Mesothelial cell of epicardium (in vitro differentiated cells): ENCODE measurements at regions not wholly inside any gene's neighbourhood (a gene's known extent, or its start where the extent isn't known, plus 50 kb on each side); places are given as distances from the start of the nearest gene placed in this dataset.

Experiments used
- DNase-seq, 2 experiments: peaks; one replicate each; pipeline ENCODE4 v3.0.0; 2021; ENCODE audit warnings: low spot score in 2 of 2; ENCODE audit not compliant: unreplicated experiment in 2 of 2
- H3K27ac Mint-ChIP-seq: 2 replicates; pipeline ENCODE4 v1.8.0; 2021; ENCODE audit warnings: mixed read lengths
- H3K27me3 Mint-ChIP-seq: 2 replicates; pipeline ENCODE4 v1.8.0; 2021; ENCODE audit warnings: low read depth, mixed read lengths
- H3K36me3 Mint-ChIP-seq: 2 replicates; pipeline ENCODE4 v1.8.0; 2021; ENCODE audit warnings: mixed read lengths
- H3K4me1 Mint-ChIP-seq: 2 replicates; pipeline ENCODE4 v1.8.0; 2021; ENCODE audit warnings: mixed read lengths
- H3K4me3 Mint-ChIP-seq: 2 replicates; pipeline ENCODE4 v1.8.0; 2021; ENCODE audit warnings: mild to moderate bottlenecking, moderate library complexity, mixed read lengths
- H3K9me3 Mint-ChIP-seq: 2 replicates; pipeline ENCODE4 v1.8.0; 2021; ENCODE audit warnings: mixed read lengths
- CTCF ChIP-seq: fragments of 200-600 bp; sonication (generic); IDR thresholded peaks from one replicate; pipeline ENCODE4 v1.5.0; 2021; ENCODE audit warnings: antibody characterized with exemption; ENCODE audit not compliant: unreplicated experiment

DNA sequence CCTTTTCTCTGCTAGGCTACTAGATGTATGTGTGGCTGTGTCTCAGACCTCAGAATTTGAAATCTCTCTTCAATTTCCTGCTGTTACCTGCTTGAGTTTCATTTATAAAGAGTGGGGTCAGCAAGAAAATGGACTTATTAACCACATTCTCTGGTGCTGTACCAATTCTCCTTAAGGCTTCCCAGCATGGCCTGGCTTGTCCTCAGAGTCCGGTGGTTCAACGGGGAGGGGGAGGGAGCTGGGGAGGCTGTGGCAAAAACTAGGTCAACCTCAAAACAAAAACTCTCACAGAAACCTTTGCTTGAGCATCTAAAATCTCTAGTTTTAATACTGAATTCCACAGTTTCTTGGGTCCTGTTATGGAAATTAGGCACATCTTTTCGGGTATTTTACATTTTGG lies 389.1 kb upstream of the COBL start:
- no peak for DNase-seq
- H3K36me3 Mint-ChIP-seq, result no peaks in the 10 kb centered on the region
- no peak for TF ChIP-seq CTCF
- H3K4me1 Mint-ChIP-seq, result no peaks in the 10 kb centered on the region
- no peak overlapping the region for H3K4me3 Mint-ChIP-seq
- no peak overlapping the region for H3K27ac Mint-ChIP-seq
- H3K9me3 Mint-ChIP-seq, result peaks cover 13% of the 10 kb centered on the region
- peaks cover 2% of the 10 kb centered on the region for H3K27me3 Mint-ChIP-seq

GRCh38 chr7:51702673-51703072 lies 386.1 kb upstream of the COBL start:
- H3K27ac Mint-ChIP-seq, result no peak overlapping the region
- no peak overlapping the region for H3K4me3 Mint-ChIP-seq
- no peaks in the 10 kb centered on the region for H3K4me1 Mint-ChIP-seq
- H3K9me3 Mint-ChIP-seq, result peaks cover 14% of the 10 kb centered on the region
- no peaks in the 10 kb centered on the region for H3K36me3 Mint-ChIP-seq
- DNase-seq, result no peak
- TF ChIP-seq CTCF, result no peak
- H3K27me3 Mint-ChIP-seq, result no peaks in the 10 kb centered on the region

GRCh38 chr7:51701935-51702334 lies 385.3 kb upstream of the COBL start:
- H3K4me1 Mint-ChIP-seq, result no peaks in the 10 kb centered on the region
- H3K36me3 Mint-ChIP-seq, result no peaks in the 10 kb centered on the region
- DNase-seq, result no peak
- H3K27me3 Mint-ChIP-seq, result no peaks in the 10 kb centered on the region
- H3K9me3 Mint-ChIP-seq, result peaks cover 14% of the 10 kb centered on the region
- TF ChIP-seq CTCF, result no peak
- H3K4me3 Mint-ChIP-seq, result no peak overlapping the region
- no peak overlapping the region for H3K27ac Mint-ChIP-seq

DNA sequence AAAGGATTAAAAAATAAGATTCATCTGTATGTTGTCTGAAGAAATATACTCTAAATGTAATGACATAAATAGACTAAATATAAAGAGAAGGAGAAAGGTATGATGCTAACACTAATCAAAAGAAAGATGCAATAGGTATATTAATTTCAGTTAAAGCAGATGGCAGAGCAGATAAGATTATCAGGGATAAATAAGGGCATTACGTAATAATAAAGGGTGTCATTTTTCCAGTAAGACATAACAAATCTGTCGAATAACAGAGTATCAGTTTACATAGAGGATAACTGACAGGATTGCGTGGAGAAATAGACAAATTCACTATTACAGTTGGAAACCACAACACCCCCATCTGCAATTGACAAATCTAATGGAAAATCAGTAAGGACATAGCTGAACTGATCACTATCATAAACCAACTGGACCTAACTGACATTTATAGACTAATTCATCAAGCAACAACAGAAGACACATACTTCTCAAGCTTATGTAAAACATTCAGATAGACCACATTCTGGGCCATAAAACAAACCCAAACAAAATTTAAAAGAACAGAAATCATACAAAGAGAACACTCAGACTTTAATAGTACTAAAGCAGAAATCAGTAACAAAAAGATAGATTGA lies 384.1 kb upstream of the COBL start:
- Mint-ChIP-seq H3K36me3 (no peaks in the 10 kb centered on the region), H3K4me1 (no peaks in the 10 kb centered on the region), H3K4me3 (no peak overlapping the region), H3K9me3 (peaks cover 14% of the 10 kb centered on the region), H3K27ac (no peak overlapping the region), H3K27me3 (no peaks in the 10 kb centered on the region)
- DNase-seq, result no peak
- TF ChIP-seq CTCF, result no peak

DNA sequence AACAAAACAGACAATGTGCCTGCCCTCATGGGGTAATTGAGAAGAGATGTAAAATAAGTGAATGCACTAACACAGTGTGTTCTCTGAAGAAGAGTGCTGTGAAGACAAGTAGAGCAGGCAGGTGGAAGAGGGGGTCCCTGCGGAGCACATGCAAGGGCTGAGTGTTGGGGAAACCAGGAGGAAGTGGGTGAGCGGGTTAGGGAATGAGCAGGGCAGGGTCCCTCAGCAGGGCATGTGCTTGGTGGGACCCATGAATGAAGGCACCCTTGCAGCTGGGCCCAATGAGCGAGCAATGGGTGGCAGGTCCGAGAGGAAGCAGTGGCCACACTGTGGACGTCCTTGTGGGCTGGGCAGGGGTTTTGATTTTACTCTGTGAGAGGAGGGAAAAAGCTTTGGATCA lies 376.6 kb upstream of the COBL start:
- no peak for DNase-seq
- no peaks in the 10 kb centered on the region for H3K36me3 Mint-ChIP-seq
- H3K4me1 Mint-ChIP-seq, result no peaks in the 10 kb centered on the region
- peaks cover 14% of the 10 kb centered on the region for H3K27me3 Mint-ChIP-seq
- H3K4me3 Mint-ChIP-seq, result no peak overlapping the region
- no peak for TF ChIP-seq CTCF
- H3K9me3 Mint-ChIP-seq, result no peaks in the 10 kb centered on the region
- H3K27ac Mint-ChIP-seq, result no peak overlapping the region

- Mint-ChIP-seq H3K4me3 (no peak overlapping the region), H3K27me3 (peaks cover 18% of the 10 kb centered on the region), H3K4me1 (no peaks in the 10 kb centered on the region), H3K9me3 (peaks cover 4% of the 10 kb centered on the region), H3K27ac (no peak overlapping the region), H3K36me3 (no peaks in the 10 kb centered on the region)
- DNase-seq, result no peak
- no peak for TF ChIP-seq CTCF
Observed at GRCh38 chr7:51689547-51689946, 372.9 kb upstream of the COBL start.
